Astrocyte of the cerebellum (primary cell): ENCODE measurements at regions not wholly inside any gene's neighbourhood (a gene's known extent, or its start where the extent isn't known, plus 50 kb on each side); places are given as distances from the start of the nearest gene placed in this dataset.
"Not testable (repeated sequence)": the region's sequence is repeated elsewhere in the genome, so short reads cannot be mapped to it uniquely, and the experiment has no call there.

Source experiments
- DNase-seq: peaks from one replicate; pipeline ENCODE4 v3.0.0-alpha.2; 2011; ENCODE audit warnings: low read depth
- H3K4me3 ChIP-seq: 2 replicates; pipeline ENCODE4 v1.5.1; 2011; ENCODE audit warnings: mild to moderate bottlenecking, low read depth, low read length, moderate library complexity
- in situ Hi-C: cut with HindIII; loops from 2 replicates; pipeline ENCODE4 v1.10.0; 2017; ENCODE audit warnings: low sequenced_read_pairs
- TF ChIP-seq, protein P1 (sequence below): IDR thresholded peaks from 2 replicates; pipeline ENCODE4 v1.5.1; 2012; ENCODE audit warnings: low read length, low read depth, moderate library complexity, mild to moderate bottlenecking; ENCODE audit errors: missing control alignments

DNA sequence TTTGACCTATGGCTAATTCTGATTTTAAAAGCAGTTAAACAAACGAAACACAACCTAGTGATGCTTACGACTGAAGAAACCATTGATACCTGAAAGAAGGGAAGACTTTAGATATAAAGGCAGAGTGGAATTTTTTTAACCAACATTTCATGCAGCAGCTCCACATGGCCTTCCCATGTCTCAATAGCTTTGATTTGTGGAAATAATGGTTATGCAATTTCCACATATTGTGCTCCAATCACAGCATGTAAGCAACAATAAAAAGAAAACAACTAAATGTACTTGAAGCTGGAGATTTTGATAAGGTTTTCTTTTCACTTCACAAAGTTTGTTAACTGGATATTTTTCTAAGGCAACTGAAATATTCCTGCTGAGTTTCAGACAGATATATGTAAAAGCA lies 82.0 kb upstream of the SLC39A10 start:
- in situ Hi-C loops: no loop called here
- DNase-seq: no peak
- TF ChIP-seq, protein P1, sequence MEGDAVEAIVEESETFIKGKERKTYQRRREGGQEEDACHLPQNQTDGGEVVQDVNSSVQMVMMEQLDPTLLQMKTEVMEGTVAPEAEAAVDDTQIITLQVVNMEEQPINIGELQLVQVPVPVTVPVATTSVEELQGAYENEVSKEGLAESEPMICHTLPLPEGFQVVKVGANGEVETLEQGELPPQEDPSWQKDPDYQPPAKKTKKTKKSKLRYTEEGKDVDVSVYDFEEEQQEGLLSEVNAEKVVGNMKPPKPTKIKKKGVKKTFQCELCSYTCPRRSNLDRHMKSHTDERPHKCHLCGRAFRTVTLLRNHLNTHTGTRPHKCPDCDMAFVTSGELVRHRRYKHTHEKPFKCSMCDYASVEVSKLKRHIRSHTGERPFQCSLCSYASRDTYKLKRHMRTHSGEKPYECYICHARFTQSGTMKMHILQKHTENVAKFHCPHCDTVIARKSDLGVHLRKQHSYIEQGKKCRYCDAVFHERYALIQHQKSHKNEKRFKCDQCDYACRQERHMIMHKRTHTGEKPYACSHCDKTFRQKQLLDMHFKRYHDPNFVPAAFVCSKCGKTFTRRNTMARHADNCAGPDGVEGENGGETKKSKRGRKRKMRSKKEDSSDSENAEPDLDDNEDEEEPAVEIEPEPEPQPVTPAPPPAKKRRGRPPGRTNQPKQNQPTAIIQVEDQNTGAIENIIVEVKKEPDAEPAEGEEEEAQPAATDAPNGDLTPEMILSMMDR: no peak
- no peak overlapping the region for H3K4me3 ChIP-seq

- DNase-seq: no peak
- TF ChIP-seq, protein P1: no peak
- H3K4me3 ChIP-seq: no peak overlapping the region
- in situ Hi-C loops: no loop called here
These were observed 82.7 kb upstream of the SLC39A10 start for GRCh38 chr2:195574312-195574711.

- DNase-seq: no peak
- in situ Hi-C loops: no loop called here
- H3K4me3 ChIP-seq: no peak overlapping the region
- TF ChIP-seq, protein P1: no peak
These were observed 83.9 kb upstream of the SLC39A10 start for GRCh38 chr2:195572895-195573683.

GRCh38 chr2:195570329-195570728 lies 86.7 kb upstream of the SLC39A10 start:
- H3K4me3 ChIP-seq: no peak overlapping the region
- TF ChIP-seq, protein P1: no peak
- no peak for DNase-seq
- in situ Hi-C loops: no loop called here

GRCh38 chr2:195569255-195569654 lies 87.8 kb upstream of the SLC39A10 start:
- in situ Hi-C loops: no loop called here
- no peak overlapping the region for H3K4me3 ChIP-seq
- TF ChIP-seq, protein P1: no peak
- no peak for DNase-seq

DNA sequence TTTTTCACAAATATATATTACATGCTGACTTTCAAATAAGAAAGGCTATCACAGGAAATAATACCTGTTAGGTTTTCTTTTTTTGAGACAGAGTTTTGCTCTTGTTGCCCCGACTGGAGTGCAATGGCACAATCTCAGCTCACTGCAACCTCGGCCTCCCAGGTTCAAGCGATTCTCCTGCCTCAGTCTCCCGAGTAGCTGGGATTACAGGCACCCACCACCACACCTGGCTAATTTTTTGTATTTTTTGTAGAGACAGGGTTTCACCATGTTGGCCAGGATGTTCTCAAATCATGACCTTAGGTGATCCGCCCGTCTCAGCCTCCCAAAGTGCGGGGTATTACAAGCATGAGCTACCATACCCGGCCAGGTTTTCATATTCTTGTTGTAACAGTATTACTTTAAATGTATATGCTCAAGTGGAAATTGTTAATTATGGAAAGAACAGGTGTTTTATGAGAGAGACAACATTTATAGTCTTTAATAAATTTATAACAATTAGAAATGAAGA lies 92.3 kb upstream of the SLC39A10 start:
- H3K4me3 ChIP-seq, in situ Hi-C loops, DNase-seq: not testable (repeated sequence)

DNA sequence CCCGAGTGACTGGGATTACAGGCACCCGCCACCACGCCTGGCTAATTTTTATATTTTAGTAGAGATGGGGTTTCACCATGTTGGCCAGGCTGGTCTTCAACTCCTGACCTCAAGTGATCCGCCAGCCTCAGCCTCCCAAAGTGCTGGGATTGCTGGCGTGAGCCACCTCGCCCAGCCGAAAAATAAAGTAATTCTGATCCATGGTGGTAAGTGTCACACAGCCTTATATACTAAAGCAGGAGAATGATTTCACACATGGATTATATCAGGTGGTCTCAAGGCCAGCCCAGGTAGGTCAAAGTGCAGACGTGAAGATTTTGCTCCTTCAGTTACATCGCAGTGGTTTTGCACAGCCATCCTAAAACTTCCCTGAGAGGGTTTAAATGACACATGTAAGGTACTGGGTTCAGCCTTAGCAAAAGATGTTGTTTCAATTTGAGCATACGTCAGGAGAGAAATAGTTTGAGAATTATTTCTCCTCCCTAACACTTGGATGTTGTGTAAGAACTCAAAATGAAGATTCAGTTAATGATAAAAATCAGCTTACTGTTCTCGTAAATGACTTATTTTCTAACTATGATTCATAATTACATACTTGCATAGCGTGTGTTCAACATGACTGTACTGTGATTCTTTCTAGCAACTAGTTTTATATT lies 93.0 kb upstream of the SLC39A10 start:
- in situ Hi-C loops: no loop called here
- TF ChIP-seq, protein P1: no peak
- no peak overlapping the region for H3K4me3 ChIP-seq
- no peak for DNase-seq
